ENCODE measurements at regions not wholly inside any gene's neighbourhood (a gene's known extent, or its start where the extent isn't known, plus 50 kb on each side); places are given as distances from the start of the nearest gene placed in this dataset.

GRCh38 chr13:31426395-31426794 lies 226.6 kb downstream of the B3GLCT start:
- H3K9ac ChIP-seq (ENCODE audit: extremely low read depth, low read length, poor library complexity, severe bottlenecking), result no peak overlapping the region
- no peaks in the 10 kb centered on the region for H3K4me1 Mint-ChIP-seq
- H3K9me3 Mint-ChIP-seq, result no peaks in the 10 kb centered on the region
- no peaks in the 10 kb centered on the region for H3K36me3 Mint-ChIP-seq (ENCODE audit: low read depth)
- H3K4me3 ChIP-seq (ENCODE audit: low read length), result no peak overlapping the region
- no peaks in the 10 kb centered on the region for H3K27me3 Mint-ChIP-seq (ENCODE audit: insufficient read depth)
- no peaks in the 10 kb centered on the region for H3K27me3 ChIP-seq (ENCODE audit: control insufficient read depth, insufficient read depth, low read length, poor library complexity, severe bottlenecking)
- no peaks in the 10 kb centered on the region for H3K9me3 ChIP-seq (ENCODE audit: control insufficient read depth, low read length)
- H3K4me3 Mint-ChIP-seq, result no peak overlapping the region
- TF ChIP-seq CTCF (conservative IDR thresholded peaks at IDR 0.05), result no peak
- no peak for DNase-seq
- H3K4me1 ChIP-seq (ENCODE audit: control insufficient read depth, insufficient read depth, low read length), result no peaks in the 10 kb centered on the region
- H3K27ac Mint-ChIP-seq, result no peak overlapping the region
- no peaks in the 10 kb centered on the region for H3K36me3 ChIP-seq (ENCODE audit: control insufficient read depth, insufficient read depth, low read length)
- H3K27ac ChIP-seq (ENCODE audit: low read depth, low read length), result no peak overlapping the region

GRCh38 chr13:31427151-31428100 lies 227.7 kb downstream of the B3GLCT start:
- no peak overlapping the region for H3K4me3 Mint-ChIP-seq
- no peak for TF ChIP-seq CTCF (conservative IDR thresholded peaks at IDR 0.05)
- no peak for DNase-seq
- Histone ChIP-seq H3K9me3 (ENCODE audit: control insufficient read depth, low read length) (no peaks in the 10 kb centered on the region), H3K4me1 (ENCODE audit: control insufficient read depth, insufficient read depth, low read length) (no peaks in the 10 kb centered on the region), H3K4me3 (ENCODE audit: low read length) (no peak overlapping the region), H3K27ac (ENCODE audit: low read depth, low read length) (no peak overlapping the region), H3K36me3 (ENCODE audit: control insufficient read depth, insufficient read depth, low read length) (no peaks in the 10 kb centered on the region), H3K27me3 (ENCODE audit: control insufficient read depth, insufficient read depth, low read length, poor library complexity, severe bottlenecking) (no peaks in the 10 kb centered on the region), H3K9ac (ENCODE audit: extremely low read depth, low read length, poor library complexity, severe bottlenecking) (no peak overlapping the region)
- H3K36me3 Mint-ChIP-seq (ENCODE audit: low read depth), result no peaks in the 10 kb centered on the region
- no peak overlapping the region for H3K27ac Mint-ChIP-seq
- no peaks in the 10 kb centered on the region for H3K4me1 Mint-ChIP-seq
- no peaks in the 10 kb centered on the region for H3K9me3 Mint-ChIP-seq
- H3K27me3 Mint-ChIP-seq (ENCODE audit: insufficient read depth), result no peaks in the 10 kb centered on the region
- WGBS, 2 experiments (ENCODE audit: insufficient coverage in 1 of 2, insufficient read length in 1 of 2), result 50 to 74% methylated on average over 2 to 4 of the region's 4 CpGs

- Histone ChIP-seq H3K4me3 (ENCODE audit: low read length) (no peak overlapping the region), H3K9ac (ENCODE audit: extremely low read depth, low read length, poor library complexity, severe bottlenecking) (no peak overlapping the region), H3K27ac (ENCODE audit: low read depth, low read length) (no peak overlapping the region), H3K36me3 (ENCODE audit: control insufficient read depth, insufficient read depth, low read length) (no peaks in the 10 kb centered on the region), H3K9me3 (ENCODE audit: control insufficient read depth, low read length) (no peaks in the 10 kb centered on the region), H3K4me1 (ENCODE audit: control insufficient read depth, insufficient read depth, low read length) (no peaks in the 10 kb centered on the region), H3K27me3 (ENCODE audit: control insufficient read depth, insufficient read depth, low read length, poor library complexity, severe bottlenecking) (no peaks in the 10 kb centered on the region)
- H3K36me3 Mint-ChIP-seq (ENCODE audit: low read depth), result no peaks in the 10 kb centered on the region
- TF ChIP-seq CTCF (conservative IDR thresholded peaks at IDR 0.05), result peak; percentile 93
- no peak overlapping the region for H3K4me3 Mint-ChIP-seq
- peak; percentile 85 for DNase-seq
- 62 to 73% methylated on average over 3 to 4 of the region's 4 CpGs for WGBS, 2 experiments (ENCODE audit: insufficient coverage in 1 of 2, insufficient read length in 1 of 2)
- H3K4me1 Mint-ChIP-seq, result no peaks in the 10 kb centered on the region
- H3K9me3 Mint-ChIP-seq, result no peaks in the 10 kb centered on the region
- no peaks in the 10 kb centered on the region for H3K27me3 Mint-ChIP-seq (ENCODE audit: insufficient read depth)
- H3K27ac Mint-ChIP-seq, result no peak overlapping the region
Observed at GRCh38 chr13:31431722-31432137, 232.0 kb downstream of the B3GLCT start.
